Adrenal gland (tissue), 5 donors: ENCODE measurements at regions not wholly inside any gene's neighbourhood (a gene's known extent, or its start where the extent isn't known, plus 50 kb on each side); places are given as distances from the start of the nearest gene placed in this dataset.
A peak's percentile ranks its signal among the peaks of the same experiment; 100 is the strongest.

ENCODE experiments used
- POLR2A ChIP-seq, 2 donors: fragments of 450-650 bp; IDR thresholded peaks; one replicate each; pipeline ENCODE4 v1.6.1; 2017; ENCODE audit warnings: antibody characterized with exemption in 2 of 2, mild to moderate bottlenecking in 2 of 2, moderate library complexity in 1 of 2
- TF ChIP-seq, protein P1 (sequence below), 6 experiments: fragments of 450-650 bp in 4 of 6; fragments of 200-600 bp in 2 of 6; sonication (generic) in 1 of 6; IDR thresholded peaks; 1 replicate in 5 of 6; 2 replicates in 1 of 6; pipeline versions ENCODE4 v1.5.1 to v1.8.0; 2016 to 2021; ENCODE audit warnings: antibody characterized with exemption in 6 of 6, mild to moderate bottlenecking in 2 of 6, moderate library complexity in 1 of 6
- donor health status: DM: no; HTN: no; CAD: no.

DNA sequence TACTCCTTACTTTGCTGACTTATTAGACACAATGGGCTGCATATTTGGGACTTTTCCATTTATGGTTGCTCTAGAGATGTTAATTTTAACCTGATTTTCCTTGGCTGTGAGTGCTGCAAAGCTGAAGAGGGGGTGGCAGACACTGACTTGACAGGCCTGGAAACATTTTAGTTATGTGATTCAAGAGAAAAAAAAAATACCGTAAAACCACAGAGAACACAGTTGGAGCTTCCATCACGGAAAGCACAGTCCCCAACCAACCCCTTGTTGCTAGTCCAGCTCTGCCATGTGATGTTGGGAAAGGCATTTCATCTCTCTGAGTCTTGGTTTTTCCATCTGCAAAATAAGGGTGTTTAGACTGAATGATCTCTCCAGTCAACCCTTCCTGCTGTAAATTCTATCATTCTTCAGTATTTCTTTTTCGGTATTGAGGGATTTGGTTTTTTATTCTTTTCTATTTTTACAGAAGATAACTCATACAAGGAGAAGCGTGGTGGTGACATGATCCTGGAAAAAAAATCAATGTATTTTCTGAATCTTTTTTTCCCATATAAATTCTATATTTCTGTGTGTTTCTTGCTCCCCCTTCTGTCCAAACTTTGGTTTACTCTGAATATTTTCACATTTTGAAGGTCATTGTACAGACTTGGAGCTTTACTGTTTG is 246.1 kb downstream of the REEP3 start:
- TF ChIP-seq, protein P1, sequence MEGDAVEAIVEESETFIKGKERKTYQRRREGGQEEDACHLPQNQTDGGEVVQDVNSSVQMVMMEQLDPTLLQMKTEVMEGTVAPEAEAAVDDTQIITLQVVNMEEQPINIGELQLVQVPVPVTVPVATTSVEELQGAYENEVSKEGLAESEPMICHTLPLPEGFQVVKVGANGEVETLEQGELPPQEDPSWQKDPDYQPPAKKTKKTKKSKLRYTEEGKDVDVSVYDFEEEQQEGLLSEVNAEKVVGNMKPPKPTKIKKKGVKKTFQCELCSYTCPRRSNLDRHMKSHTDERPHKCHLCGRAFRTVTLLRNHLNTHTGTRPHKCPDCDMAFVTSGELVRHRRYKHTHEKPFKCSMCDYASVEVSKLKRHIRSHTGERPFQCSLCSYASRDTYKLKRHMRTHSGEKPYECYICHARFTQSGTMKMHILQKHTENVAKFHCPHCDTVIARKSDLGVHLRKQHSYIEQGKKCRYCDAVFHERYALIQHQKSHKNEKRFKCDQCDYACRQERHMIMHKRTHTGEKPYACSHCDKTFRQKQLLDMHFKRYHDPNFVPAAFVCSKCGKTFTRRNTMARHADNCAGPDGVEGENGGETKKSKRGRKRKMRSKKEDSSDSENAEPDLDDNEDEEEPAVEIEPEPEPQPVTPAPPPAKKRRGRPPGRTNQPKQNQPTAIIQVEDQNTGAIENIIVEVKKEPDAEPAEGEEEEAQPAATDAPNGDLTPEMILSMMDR (IDR thresholded peaks at IDR 0.05), result peak; percentile 24 to 62 (median 43)
- TF ChIP-seq POLR2A (IDR thresholded peaks at IDR 0.05), result no peak
